Endothelial cell (in vitro differentiated cells): ENCODE measurements at regions not wholly inside any gene's neighbourhood (a gene's known extent, or its start where the extent isn't known, plus 50 kb on each side); places are given as distances from the start of the nearest gene placed in this dataset.

Source experiments
- DNase-seq: peaks from one replicate; pipeline ENCODE4 v3.0.0; 2021; ENCODE audit warnings: low spot score
- H3K27ac Mint-ChIP-seq: one replicate; pipeline ENCODE4 v1.8.0; 2021; ENCODE audit warnings: mixed read lengths, inconsistent platforms; ENCODE audit not compliant: unreplicated experiment
- H3K27me3 Mint-ChIP-seq: one replicate; pipeline ENCODE4 v1.8.0; 2021; ENCODE audit warnings: mild to moderate bottlenecking, moderate library complexity, mixed read lengths, inconsistent platforms; ENCODE audit not compliant: unreplicated experiment
- H3K36me3 Mint-ChIP-seq: one replicate; pipeline ENCODE4 v1.8.0; 2021; ENCODE audit warnings: mild to moderate bottlenecking, low read depth, mixed read lengths, inconsistent platforms; ENCODE audit not compliant: unreplicated experiment
- H3K4me1 Mint-ChIP-seq: one replicate; pipeline ENCODE4 v1.8.0; 2021; ENCODE audit warnings: mild to moderate bottlenecking, mixed read lengths, inconsistent platforms; ENCODE audit not compliant: unreplicated experiment
- H3K4me3 Mint-ChIP-seq: one replicate; pipeline ENCODE4 v1.8.0; 2021; ENCODE audit warnings: mild to moderate bottlenecking, mixed read lengths, inconsistent platforms; ENCODE audit not compliant: unreplicated experiment
- H3K9me3 Mint-ChIP-seq: one replicate; pipeline ENCODE4 v1.8.0; 2021; ENCODE audit warnings: mixed read lengths, inconsistent platforms; ENCODE audit not compliant: unreplicated experiment
- TF ChIP-seq, protein P1 (sequence below): fragments of 200-600 bp; sonication (generic); IDR thresholded peaks from one replicate; pipeline ENCODE4 v1.5.0; 2021; ENCODE audit warnings: antibody characterized with exemption; ENCODE audit not compliant: unreplicated experiment

DNA sequence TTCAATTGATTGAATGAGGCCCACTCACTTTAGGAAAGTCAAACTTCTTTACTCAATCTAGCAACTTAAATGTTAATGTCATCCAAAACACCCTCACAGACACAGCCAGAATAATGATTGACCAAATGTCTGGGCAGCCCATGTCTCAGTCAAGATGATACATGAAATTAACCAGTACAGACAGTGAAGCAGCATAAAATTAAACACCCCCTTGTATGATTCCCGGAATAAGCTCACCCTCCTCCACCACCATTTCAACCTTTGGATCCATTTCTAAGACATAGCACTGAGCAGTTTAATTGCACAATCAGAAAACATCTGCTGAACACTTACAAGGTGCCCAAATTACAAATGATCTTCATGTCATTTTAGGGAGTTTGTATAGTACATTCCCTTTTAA is 570.7 kb upstream of the ID2 start:
- no peaks in the 10 kb centered on the region for H3K9me3 Mint-ChIP-seq
- no peak for DNase-seq
- H3K4me1 Mint-ChIP-seq, result peaks cover 14% of the 10 kb centered on the region
- no peak overlapping the region for H3K4me3 Mint-ChIP-seq
- H3K27me3 Mint-ChIP-seq, result no peaks in the 10 kb centered on the region
- no peak overlapping the region for H3K27ac Mint-ChIP-seq
- TF ChIP-seq, protein P1, sequence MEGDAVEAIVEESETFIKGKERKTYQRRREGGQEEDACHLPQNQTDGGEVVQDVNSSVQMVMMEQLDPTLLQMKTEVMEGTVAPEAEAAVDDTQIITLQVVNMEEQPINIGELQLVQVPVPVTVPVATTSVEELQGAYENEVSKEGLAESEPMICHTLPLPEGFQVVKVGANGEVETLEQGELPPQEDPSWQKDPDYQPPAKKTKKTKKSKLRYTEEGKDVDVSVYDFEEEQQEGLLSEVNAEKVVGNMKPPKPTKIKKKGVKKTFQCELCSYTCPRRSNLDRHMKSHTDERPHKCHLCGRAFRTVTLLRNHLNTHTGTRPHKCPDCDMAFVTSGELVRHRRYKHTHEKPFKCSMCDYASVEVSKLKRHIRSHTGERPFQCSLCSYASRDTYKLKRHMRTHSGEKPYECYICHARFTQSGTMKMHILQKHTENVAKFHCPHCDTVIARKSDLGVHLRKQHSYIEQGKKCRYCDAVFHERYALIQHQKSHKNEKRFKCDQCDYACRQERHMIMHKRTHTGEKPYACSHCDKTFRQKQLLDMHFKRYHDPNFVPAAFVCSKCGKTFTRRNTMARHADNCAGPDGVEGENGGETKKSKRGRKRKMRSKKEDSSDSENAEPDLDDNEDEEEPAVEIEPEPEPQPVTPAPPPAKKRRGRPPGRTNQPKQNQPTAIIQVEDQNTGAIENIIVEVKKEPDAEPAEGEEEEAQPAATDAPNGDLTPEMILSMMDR, result no peak
- no peaks in the 10 kb centered on the region for H3K36me3 Mint-ChIP-seq

GRCh38 chr2:8115456-8115855 is 566.4 kb upstream of the ID2 start:
- H3K36me3 Mint-ChIP-seq, result no peaks in the 10 kb centered on the region

GRCh38 chr2:8115966-8116365 is 565.9 kb upstream of the ID2 start:
- DNase-seq, result no peak

More at GRCh38 chr2:8115456-8115855, 566.4 kb upstream of the ID2 start:
- H3K27ac Mint-ChIP-seq, result no peak overlapping the region
- no peaks in the 10 kb centered on the region for H3K9me3 Mint-ChIP-seq
- TF ChIP-seq, protein P1, result no peak
- DNase-seq, result no peak
- peaks cover 27% of the 10 kb centered on the region for H3K4me1 Mint-ChIP-seq
- H3K4me3 Mint-ChIP-seq, result no peak overlapping the region
- H3K27me3 Mint-ChIP-seq, result no peaks in the 10 kb centered on the region

GRCh38 chr2:8116661-8117060 is 565.2 kb upstream of the ID2 start:
- Mint-ChIP-seq H3K9me3 (no peaks in the 10 kb centered on the region), H3K36me3 (no peaks in the 10 kb centered on the region), H3K27me3 (no peaks in the 10 kb centered on the region), H3K4me1 (peaks cover 27% of the 10 kb centered on the region), H3K27ac (no peak overlapping the region), H3K4me3 (no peak overlapping the region)
- TF ChIP-seq, protein P1, result no peak
- no peak for DNase-seq

More at GRCh38 chr2:8115966-8116365, 565.9 kb upstream of the ID2 start:
- H3K27me3 Mint-ChIP-seq, result no peaks in the 10 kb centered on the region
- peaks cover 27% of the 10 kb centered on the region for H3K4me1 Mint-ChIP-seq
- TF ChIP-seq, protein P1, result no peak
- no peaks in the 10 kb centered on the region for H3K36me3 Mint-ChIP-seq
- H3K27ac Mint-ChIP-seq, result no peak overlapping the region
- H3K9me3 Mint-ChIP-seq, result no peaks in the 10 kb centered on the region
- no peak overlapping the region for H3K4me3 Mint-ChIP-seq

DNA sequence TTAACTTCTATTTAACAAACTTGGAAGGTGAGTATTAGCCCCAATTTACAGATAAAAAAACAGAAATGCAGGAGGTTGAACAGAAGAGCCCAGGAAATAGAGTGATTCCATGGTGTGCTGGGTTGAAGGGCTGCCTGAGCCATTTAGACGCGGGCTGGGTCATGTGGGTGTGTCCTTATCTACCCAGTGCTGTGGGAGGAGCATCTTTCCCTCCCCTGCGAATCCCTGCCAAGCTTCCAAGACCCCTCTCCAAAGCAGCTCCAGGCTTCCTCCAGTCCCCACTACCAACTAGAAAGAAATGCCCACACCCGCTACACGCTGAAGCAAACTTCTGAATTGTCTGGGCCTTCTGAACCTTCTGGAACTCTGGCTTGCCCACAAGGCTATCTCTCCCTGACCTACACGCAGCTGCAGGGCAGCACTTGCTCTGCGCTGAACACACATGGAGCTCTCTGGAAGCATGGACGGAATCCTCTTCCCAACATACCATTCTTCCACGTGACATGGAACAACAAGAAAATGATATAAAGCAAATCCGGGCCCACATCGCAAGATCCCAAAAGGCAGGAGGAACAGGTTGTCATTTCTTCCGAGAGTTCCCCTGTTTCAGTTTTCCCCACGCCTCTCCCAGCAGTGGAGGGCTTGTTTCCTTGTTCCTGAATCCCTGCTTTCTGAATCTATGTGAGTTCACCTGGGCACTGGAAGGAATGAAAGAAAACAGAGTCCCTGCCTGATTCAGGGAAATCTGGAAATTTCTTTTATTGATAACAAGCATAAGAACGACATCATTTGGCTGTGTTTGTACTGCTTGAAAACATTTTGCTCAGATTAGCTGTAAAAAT is 562.7 kb upstream of the ID2 start:
- DNase-seq, result no peak
- TF ChIP-seq, protein P1, result no peak
- no peaks in the 10 kb centered on the region for H3K9me3 Mint-ChIP-seq
- no peaks in the 10 kb centered on the region for H3K36me3 Mint-ChIP-seq
- H3K4me3 Mint-ChIP-seq, result no peak overlapping the region
- peaks cover 27% of the 10 kb centered on the region for H3K4me1 Mint-ChIP-seq
- H3K27ac Mint-ChIP-seq, result no peak overlapping the region
- H3K27me3 Mint-ChIP-seq, result no peaks in the 10 kb centered on the region
